HG03159 (cell line): ENCODE measurements at regions not wholly inside any gene's neighbourhood (a gene's known extent, or its start where the extent isn't known, plus 50 kb on each side); places are given as distances from the start of the nearest gene placed in this dataset.
A peak's percentile ranks its signal among the peaks of the same experiment; 100 is the strongest.

Source experiments
- ATAC-seq: cut with Tn5 transposase; IDR thresholded peaks from one replicate; pipeline ENCODE4 v1.9.1; 2021; ENCODE audit warnings: mild to moderate bottlenecking, moderate library complexity; ENCODE audit not compliant: unreplicated experiment

GRCh38 chr4:22900876-22901275 is 208.1 kb downstream of the GBA3 start:
- no peak for ATAC-seq

GRCh38 chr4:22897520-22898108 is 204.9 kb downstream of the GBA3 start:
- ATAC-seq = peak; percentile 63

- ATAC-seq = no peak
Measured at GRCh38 chr4:22895482-22895881, 202.7 kb downstream of the GBA3 start.

- ATAC-seq = no peak
Measured at GRCh38 chr4:22884157-22884556, 191.4 kb downstream of the GBA3 start.

- ATAC-seq = no peak
Measured at GRCh38 chr4:22881411-22881810, 188.7 kb downstream of the GBA3 start.

GRCh38 chr4:22877486-22878052 is 184.8 kb downstream of the GBA3 start:
- ATAC-seq = no peak

- ATAC-seq = no peak
Measured at GRCh38 chr4:22876270-22876669, 183.5 kb downstream of the GBA3 start.

- no peak for ATAC-seq
Measured at GRCh38 chr4:22875587-22876257, 183.0 kb downstream of the GBA3 start.

- ATAC-seq = no peak
Measured at GRCh38 chr4:22874334-22874912, 181.7 kb downstream of the GBA3 start.

GRCh38 chr4:22873899-22874298 is 181.2 kb downstream of the GBA3 start:
- no peak for ATAC-seq

- no peak for ATAC-seq
Measured at GRCh38 chr4:22870847-22871449, 178.2 kb downstream of the GBA3 start.

- no peak for ATAC-seq
Measured at GRCh38 chr4:22869235-22869634, 176.5 kb downstream of the GBA3 start.
